DMS 273 (cell line): ENCODE measurements at regions not wholly inside any gene's neighbourhood (a gene's known extent, or its start where the extent isn't known, plus 50 kb on each side); places are given as distances from the start of the nearest gene placed in this dataset.

Experiments used
- DNase-seq: peaks from one replicate; lab custom pipeline; 2025; ENCODE audit not compliant: unreplicated experiment; lab: John Stamatoyannopoulos, UW

- DNase-seq, result no peak
These were observed 725.3 kb downstream of the TUSC7 start for GRCh38 chr3:117434661-117435412.

- no peak for DNase-seq
These were observed 725.9 kb downstream of the TUSC7 start for GRCh38 chr3:117435506-117435905.

GRCh38 chr3:117439812-117440211 is 730.2 kb downstream of the TUSC7 start:
- peak; percentile 94 for DNase-seq

GRCh38 chr3:117441851-117442250 is 732.3 kb downstream of the TUSC7 start:
- DNase-seq, result no peak

GRCh38 chr3:117442566-117442965 is 733.0 kb downstream of the TUSC7 start:
- peak; percentile 65 for DNase-seq

GRCh38 chr3:117443014-117443413 is 733.4 kb downstream of the TUSC7 start:
- peak; percentile 57 for DNase-seq

GRCh38 chr3:117444175-117444574 is 734.6 kb downstream of the TUSC7 start:
- no peak for DNase-seq

- no peak for DNase-seq
These were observed 737.8 kb downstream of the TUSC7 start for GRCh38 chr3:117447419-117447818.

- no peak for DNase-seq
These were observed 740.4 kb downstream of the TUSC7 start for GRCh38 chr3:117450026-117450425.

GRCh38 chr3:117454254-117454653 is 744.7 kb downstream of the TUSC7 start:
- DNase-seq, result peak; percentile 68

- no peak for DNase-seq
These were observed 745.3 kb downstream of the TUSC7 start for GRCh38 chr3:117454908-117455307.

- DNase-seq, result no peak
These were observed 746.2 kb downstream of the TUSC7 start for GRCh38 chr3:117455782-117456181.

GRCh38 chr3:117463276-117464115 is 753.9 kb downstream of the TUSC7 start:
- no peak for DNase-seq

- DNase-seq, result no peak
These were observed 762.3 kb downstream of the TUSC7 start for GRCh38 chr3:117471831-117472230.

GRCh38 chr3:117473981-117474538 is 764.5 kb downstream of the TUSC7 start:
- DNase-seq, result no peak

- no peak for DNase-seq
These were observed 767.0 kb downstream of the TUSC7 start for GRCh38 chr3:117476572-117476971.

GRCh38 chr3:117477214-117477755 is 767.7 kb downstream of the TUSC7 start:
- no peak for DNase-seq

GRCh38 chr3:117479095-117479494 is 769.5 kb downstream of the TUSC7 start:
- DNase-seq, result no peak

GRCh38 chr3:117480525-117480924 is 770.9 kb downstream of the TUSC7 start:
- DNase-seq, result no peak

- peak; percentile 23 for DNase-seq
These were observed 771.4 kb downstream of the TUSC7 start for GRCh38 chr3:117480972-117481371.

GRCh38 chr3:117483839-117484238 is 774.3 kb downstream of the TUSC7 start:
- no peak for DNase-seq

- DNase-seq, result no peak
These were observed 776.3 kb downstream of the TUSC7 start for GRCh38 chr3:117485841-117486240.
